Activated CD4-positive, alpha-beta T cell treated with anti-CD3 and anti-CD28 coated beads, Interleukin-2, amount 50 U/mL, for 4 hours (primary cell): ENCODE measurements at regions not wholly inside any gene's neighbourhood (a gene's known extent, or its start where the extent isn't known, plus 50 kb on each side); places are given as distances from the start of the nearest gene placed in this dataset.
"Not testable (repeated sequence)": the region's sequence is repeated elsewhere in the genome, so short reads cannot be mapped to it uniquely, and the experiment has no call there.

ENCODE experiments used
- DNase-seq, 2 experiments: peaks; one replicate each; pipeline ENCODE4 v3.0.0-alpha.2; 2020

DNA sequence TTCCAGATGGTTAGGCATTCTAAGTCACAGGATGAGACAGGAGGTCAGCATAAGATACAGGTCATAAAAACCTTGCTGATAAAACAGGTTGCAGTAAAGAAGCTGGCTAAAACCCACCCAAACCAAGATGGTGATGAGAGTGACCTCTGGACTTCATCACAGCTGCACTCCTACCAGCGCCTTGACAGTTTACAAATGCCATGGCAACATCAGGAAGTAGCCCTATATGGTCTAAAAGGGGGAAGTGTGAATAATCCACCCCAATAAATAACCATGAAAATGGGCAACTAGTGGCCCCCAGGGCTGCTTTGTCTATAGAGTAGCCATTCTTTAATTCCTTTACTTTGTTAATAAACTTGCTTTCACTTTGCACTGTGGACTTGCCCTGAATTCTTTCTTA lies 1448.4 kb downstream of the KCNT2 start:
- DNase-seq: not testable (repeated sequence)

DNA sequence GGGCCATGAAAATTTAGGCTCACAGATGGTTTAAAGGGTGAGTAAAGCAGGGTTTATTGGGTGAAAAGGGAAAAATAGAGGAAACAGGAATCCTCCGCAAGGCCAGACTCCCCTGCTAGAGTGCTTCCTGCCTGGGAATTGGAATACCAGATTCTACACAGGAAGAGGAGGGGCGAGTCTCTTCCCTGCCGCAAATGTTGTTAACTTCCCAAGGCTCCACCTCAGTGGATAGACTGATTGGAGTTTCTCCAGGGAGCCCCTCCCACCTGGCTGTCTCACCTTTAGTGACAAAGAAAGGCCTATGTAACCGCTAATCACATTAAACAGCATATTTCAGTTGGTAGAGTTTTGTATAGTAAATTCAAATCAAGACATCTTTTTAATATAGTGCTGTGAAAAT lies 1450.1 kb downstream of the KCNT2 start:
- no peak for DNase-seq

DNA sequence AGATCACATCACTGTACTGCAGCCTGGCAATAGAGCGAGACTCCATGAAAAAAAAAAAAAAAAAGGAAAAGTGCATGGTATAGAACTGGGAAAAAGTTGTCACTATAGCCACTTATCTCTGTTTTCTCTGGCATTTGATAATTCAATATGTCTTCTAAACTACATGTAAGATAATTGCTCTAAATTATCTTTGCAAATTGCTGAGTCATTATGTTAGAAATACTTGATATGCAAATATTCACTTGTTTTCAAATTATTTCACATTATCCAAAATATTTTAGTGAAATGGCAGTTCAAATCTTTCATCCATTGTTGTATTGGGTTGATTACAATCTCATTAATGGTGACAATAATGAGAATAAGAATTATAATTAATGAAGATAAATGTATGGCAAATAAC lies 1455.1 kb downstream of the KCNT2 start:
- DNase-seq: no peak

DNA sequence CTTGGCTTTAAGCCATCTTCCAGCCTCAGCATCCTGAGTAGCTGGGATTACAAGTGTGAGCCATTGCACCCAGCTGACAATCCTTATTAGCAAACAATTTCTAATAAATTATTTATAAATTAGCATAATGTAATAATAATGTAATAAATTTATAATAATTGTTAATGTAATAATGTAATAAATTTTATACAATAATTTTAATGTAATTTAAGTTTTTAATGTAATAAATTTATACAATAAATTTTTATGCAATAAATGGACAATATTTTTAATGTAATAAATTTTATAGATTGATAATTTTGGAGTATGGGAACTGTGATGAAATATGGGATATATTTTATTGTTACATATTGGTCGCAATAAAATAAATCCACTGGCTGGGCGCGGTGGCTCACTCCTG lies 1457.5 kb downstream of the KCNT2 start:
- no peak for DNase-seq

DNA sequence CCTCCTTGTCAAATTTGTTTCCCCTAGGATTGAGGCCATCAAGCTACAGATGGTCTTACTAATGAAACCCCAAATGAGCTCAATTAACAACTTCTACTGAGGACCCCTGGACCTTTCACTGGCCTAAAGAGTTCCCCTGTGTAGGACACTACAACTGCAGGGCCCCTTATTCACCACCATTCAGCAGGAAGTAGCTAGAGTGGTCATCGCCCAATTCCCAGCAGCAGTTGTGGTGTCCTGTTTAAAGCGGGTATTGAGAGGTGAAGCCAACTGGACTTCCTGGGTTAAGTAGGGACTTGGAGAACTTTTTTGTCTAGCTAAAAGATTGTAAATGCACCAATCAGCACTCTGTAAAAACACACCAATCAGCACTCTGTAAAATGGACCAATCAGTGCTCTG lies 1466.9 kb downstream of the KCNT2 start:
- DNase-seq: no peak

DNA sequence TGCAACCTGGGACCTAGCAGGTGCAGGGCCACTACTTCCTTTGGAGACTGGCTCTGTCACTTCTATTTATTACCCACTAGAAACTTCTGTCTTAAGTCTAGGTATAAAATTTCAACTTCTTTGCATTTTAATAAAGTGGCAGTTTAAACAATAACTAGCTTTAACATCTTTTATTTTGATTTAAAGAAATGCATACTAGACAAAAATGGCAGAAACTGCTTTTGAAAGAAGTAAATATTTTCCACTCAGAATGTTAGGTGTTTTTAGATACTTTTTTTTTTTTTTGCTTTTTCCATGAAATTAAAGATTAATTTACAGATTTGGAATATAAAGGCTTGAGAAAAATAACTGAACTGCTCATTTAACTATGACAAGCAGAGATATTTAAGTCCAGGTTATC lies 1477.6 kb downstream of the KCNT2 start:
- no peak for DNase-seq

DNA sequence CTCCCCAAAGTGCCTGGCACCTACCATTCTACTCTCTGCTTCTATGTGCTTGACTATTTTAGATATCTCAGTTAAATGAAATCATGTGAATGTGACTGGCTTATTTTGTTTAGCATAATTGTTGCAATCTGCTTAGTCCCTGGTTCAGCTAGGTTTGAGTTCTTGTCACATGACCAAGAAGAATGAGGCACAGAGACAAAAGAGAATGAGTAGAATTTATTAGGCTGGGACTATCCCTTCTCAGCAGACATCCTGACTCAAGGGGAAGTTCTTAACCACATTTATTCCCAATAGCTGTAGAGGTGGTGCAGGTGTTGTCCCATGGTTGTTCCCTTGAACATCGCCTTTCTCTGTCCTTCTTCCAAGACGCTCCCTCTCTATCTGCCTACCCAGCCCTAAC lies 1485.7 kb downstream of the KCNT2 start:
- no peak for DNase-seq

DNA sequence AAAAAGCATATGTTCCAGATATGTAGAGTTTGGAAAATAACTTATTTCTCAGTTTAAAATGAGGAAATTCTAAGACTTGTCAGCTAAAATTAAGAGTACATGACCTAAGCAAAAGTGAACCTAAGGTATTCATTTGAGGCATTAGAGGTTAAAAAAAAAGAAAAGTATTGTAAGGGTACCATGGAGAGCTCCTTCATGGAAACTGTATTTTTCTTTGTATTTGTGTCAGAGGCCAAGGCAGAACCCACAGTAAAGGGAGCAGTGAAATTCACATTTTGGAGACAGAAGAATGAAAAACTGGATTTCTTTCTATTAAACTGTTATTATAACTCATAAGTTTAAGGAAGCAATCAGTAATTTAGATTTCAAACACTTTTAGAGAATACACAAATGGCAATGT lies 1494.8 kb downstream of the KCNT2 start:
- no peak for DNase-seq

DNA sequence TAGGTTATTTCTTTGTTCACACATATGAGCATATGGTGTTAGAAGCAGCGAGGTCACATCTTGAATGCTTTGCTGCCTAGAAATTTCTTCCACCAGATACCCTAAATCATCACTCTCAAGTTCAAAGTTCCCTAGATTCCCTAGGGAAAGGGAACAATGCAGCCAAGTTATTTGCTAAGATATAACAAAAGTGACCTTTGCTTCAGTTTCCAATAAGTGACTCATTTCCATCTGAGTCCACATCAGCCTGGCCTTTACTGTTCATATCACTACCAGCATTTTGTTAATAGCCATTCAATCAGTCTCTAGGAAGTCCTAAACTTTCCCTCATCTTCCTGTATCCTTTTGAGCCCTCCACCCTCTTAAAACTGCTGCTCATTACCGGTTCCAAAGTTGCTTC lies 1502.5 kb downstream of the KCNT2 start:
- DNase-seq: no peak

DNA sequence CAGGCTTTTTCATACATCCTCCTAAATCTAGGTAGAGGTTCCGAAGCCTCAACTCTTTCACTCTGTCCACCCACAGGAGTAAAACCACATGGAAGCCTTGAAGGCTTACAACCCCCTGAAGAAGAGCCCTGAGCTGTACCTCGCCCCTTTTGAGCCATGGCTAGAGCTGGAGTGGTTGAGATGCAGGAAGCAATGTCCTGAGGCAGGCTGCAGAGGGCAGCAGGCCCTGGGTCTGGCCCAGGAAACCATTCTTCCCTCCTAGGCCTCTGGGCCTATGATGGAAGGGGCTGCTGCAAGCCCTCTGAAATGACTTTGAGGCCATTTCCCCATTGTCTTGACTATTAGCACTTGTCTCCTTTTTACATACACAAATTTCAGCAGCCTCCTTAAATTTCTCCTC lies 1503.0 kb downstream of the KCNT2 start:
- no peak for DNase-seq

DNA sequence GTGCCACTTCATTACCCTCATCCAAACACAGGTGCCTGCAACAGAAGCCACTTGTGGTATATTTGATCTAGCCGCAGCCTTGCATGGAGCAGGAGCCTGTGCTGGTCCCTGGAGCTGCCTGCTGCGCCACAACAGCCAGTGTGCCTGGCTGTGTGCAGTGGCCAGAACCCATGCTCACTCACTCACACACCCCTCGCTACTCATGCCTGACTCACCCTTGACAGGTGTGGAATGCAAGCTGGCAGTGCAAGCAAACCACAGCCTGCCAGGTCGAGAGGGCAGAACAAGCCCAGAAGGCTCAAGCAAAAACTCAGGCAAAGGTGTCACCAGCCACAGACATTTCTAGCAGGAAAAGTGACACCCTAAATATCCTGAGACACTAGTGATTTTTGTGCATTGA lies 1510.9 kb downstream of the KCNT2 start:
- DNase-seq: no peak

DNA sequence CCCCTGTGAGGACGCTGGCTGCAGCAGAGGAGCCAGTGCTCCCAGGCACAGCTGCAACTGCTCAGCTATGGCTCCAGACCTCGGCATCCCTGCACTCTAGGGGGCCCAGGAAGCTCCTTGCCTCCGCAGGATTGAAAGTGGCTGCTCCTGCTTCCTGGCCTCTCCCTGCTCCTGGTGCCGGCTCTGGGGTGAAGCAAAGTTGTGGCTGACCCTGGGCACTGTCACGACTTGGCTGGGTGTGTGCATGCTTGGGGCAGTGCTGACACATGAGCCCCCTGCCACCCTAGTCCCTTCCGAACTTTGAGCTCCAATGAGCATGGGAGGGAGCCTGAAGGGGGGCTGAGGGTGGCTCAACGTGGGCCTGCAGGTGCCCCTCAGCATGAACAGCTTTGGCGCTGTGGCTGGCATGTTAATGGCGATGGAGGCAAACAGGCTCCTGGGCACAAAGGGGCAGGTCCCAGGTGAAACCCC lies 1512.2 kb downstream of the KCNT2 start:
- DNase-seq: no peak

DNA sequence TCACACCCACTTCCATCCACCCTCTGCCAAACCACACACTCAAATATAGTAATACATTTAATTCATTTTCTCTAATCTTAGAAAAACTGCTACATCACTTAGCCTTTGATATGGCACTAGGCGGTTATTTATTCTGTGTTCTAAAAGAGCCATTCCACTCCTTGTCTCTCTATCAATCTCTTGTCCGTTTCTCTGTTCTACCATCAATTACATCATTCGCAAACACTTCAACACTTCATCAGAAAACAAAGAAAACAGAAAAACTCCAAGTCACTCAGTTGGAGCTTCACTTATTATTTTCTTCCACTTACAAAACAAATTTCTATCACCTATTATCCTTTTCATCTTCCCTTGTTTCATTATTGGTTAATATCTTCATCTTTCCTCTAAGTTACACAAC lies 1523.0 kb downstream of the KCNT2 start:
- DNase-seq: no peak

DNA sequence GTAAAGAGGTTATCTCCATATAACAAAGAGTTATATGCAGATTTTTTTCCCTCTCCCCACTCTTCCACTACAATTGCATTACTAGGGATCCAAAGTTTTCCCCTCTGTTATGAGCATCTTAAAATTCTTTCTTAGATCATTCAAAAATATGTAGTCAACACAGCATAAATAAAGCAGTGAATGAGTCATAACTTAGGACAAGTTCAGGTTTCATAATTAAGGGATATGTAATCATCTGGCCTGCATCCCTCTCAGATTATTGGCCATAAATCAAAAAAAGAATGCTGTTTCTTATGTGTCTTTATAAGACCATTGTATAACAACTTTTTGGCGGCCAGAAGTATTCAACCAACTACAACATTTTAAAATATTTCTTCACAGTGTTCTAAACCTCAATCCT lies 1526.1 kb downstream of the KCNT2 start:
- no peak for DNase-seq

DNA sequence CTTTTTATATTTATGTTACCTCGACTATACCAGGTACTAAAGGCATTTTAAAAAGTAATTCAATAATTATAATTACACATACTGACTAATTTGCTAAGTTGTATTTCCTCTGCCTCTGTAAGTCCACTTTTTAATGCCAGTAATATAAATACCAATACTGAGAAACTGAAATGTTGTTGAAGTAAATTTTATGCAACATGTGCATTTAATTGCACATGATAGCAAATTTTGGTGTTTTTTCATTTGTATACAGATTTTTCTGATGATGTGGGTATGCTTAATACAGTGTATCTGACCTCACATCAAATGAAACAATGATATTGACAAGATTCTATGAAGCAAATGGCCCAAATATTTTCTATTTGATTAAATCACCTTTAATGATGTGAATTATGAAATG lies 1531.6 kb downstream of the KCNT2 start:
- DNase-seq: no peak

DNA sequence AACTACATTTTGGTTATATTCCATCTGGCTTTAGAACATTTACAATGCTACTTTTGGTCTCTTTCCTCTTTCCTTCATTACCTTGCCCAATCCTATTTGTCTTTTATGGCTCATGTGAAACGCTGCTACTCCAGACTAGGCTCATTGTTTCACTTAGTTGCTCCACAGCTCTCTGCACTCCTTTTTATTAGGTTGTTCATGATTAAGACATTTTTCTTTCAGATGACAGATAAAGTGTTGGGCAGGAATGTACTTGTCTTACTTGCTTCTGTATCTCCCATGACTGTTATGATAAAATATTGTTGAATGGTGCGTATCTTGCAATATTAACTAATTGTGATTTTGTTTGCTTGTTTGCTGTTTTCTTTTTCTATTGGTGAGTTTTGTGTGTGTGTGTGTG lies 1532.3 kb downstream of the KCNT2 start:
- no peak for DNase-seq

DNA sequence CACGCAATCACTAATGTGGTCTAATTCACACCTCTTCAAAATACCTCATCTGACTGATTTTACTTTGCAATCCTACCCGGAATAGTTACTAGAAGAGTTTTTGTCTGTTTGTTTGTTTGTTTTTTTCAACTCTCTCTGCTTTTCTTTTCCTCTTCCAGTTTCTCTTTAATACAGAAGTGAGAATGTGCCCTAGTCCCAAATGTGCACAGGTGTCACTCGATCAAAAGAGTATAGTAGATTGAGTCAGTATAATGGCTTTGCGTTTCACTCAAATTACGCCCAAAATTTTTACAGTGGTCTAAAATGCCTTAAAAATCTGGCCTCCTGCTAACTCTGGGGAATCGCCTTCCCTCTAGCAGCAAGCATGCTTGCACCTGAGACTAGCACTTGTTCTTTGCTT lies 1536.8 kb downstream of the KCNT2 start:
- no peak for DNase-seq

DNA sequence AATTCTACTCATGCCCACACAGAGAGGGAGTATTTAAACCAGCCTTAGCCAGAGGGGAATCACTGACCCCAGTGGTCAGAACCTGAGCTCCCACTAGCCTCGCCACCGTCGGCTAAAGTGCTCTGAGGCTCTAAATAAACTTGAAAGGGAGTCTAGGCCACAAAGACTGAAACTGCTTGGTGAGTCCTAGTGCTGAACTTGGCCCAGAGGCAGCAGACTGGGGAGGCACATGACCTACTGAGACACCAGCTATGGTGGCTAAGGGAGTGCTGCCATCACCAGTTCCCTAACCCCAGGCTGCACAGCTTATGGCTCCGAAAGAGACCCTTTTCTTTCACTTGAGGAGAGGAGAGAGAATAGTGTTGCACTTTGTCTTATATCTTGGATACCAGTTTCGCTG lies 1542.8 kb downstream of the KCNT2 start:
- no peak for DNase-seq

DNA sequence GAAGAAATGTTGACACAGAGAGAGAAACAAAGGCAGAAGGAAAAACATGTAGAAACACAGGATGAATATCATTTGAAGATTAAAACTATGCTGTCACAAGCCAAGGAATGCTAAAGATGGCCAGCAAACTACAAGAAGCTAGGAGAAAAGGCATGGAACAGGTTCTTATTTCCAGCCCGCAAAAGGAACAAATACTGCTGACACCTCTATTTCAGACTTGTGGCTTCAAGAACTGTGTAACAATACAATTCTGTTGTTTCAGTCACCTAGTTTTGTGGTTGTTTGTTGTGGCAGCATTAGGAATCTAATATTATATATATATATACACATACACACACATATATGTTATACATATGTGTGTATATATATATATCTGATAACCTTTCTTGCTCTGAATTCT lies 1543.9 kb downstream of the KCNT2 start:
- no peak for DNase-seq

DNA sequence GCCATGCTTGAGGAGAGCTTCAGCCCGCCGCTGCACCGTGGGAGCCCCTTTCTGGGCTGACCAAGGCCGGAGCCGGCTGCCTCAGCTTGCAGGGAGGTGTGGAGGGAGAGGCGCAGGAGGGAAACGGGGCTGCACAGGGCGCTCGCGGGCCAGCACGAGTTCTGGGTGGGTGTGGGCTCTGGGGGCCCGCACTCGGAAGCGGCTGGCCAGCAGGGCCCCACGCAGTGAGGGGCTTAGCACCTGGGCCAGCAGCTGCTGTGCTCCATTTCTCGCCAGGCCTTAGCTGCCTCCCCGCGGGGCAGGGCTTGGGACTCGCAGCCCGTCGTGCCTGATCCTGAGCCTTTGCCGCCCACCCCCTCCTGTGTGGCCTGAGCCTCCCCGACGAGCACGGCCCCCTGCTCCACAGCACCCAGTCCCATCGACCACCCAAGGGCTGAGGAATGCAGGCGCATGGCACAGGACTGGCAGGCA lies 1554.0 kb downstream of the KCNT2 start:
- DNase-seq: no peak

DNA sequence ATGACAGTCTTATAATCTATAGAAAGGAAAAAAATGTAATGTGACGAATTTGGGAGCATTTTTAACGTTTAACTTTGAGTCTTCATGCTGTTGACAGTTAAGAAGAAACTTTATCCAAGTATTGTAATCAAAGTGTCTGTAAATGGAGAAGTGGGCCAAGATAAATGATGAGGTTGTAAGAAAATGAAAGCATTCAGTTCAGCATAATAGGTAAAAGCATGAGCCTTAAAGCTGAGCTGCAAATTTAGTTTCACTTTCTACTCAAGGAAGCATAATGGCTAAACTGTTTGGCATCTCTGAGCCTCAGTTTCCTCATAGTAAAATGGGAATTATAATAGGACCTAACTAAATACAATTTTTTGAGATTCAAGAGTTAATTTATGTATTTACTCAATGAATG lies 1554.8 kb downstream of the KCNT2 start:
- no peak for DNase-seq

DNA sequence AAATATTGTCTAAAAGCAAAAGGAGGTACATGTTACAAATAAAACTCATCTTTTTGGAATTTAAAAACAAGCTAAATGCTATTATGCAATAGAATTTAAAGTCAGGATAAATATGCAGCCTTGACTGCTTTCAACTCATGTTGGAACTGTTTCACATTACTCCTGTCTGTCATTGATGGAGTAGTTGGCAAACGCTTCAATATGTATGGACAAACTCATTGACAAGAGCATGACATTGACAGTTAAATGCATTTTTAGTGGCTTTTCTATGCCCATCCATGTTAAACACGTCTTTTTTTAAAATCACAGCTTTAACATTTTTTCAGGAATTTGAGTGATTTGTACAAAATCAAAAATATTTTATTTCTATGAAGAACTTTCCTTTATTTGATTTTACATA lies 1560.5 kb downstream of the KCNT2 start:
- no peak for DNase-seq

DNA sequence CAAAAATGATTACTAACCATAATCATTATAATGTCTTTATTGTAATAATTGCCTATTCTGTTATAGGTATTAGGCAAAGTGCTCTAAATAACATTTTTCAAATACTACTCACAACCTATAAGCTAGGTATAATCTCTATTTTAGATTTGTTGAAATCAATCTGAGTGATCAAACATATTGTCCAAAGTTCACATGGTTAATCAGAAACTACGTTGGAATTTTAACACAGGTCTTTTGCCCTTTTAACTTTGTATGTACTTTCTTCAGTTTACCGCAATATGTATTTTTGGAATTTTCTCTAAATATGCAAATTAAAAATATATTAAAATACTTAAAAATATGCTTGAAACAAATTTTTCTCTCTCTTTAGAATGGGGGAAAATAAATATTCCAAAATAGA lies 1563.2 kb downstream of the KCNT2 start:
- no peak for DNase-seq

DNA sequence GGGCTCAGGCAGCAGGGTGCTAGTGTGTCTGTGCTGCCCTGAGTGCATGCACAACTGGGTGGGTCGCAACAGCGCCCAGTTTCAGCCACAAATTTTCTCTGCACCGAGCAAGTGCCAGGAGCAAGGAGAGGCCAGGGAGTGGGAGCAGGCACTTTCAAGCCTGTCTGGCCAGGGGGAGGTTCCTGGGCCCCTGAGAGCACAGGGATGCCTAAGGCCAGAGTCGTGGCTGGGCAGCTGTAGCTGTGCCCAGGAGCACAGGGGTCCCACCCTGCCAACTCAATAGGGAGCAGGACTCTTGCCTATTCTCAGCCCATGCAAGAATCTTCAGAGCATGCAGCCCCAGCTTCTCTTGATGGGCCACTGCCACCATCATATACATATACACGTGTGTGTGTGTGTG lies 1577.4 kb downstream of the KCNT2 start:
- no peak for DNase-seq

DNA sequence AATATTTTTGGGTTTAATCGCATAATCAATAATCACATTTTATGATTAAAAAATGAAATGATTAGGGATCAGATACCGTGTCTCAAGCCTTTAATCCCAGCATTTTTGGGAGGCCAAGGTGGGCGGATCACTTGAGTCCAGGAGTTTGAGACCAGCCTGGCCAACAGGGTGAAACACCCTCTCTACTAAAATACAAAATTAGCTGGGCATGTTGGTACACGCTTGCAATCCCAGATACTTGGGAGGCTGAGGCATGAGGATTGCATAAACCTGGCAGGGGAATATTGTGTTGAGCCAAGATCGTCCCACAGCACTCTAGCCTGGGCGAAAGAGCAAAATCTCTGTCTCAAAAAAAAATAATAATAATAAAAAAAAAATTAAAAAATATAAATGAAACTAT lies 1581.4 kb downstream of the KCNT2 start:
- no peak for DNase-seq

DNA sequence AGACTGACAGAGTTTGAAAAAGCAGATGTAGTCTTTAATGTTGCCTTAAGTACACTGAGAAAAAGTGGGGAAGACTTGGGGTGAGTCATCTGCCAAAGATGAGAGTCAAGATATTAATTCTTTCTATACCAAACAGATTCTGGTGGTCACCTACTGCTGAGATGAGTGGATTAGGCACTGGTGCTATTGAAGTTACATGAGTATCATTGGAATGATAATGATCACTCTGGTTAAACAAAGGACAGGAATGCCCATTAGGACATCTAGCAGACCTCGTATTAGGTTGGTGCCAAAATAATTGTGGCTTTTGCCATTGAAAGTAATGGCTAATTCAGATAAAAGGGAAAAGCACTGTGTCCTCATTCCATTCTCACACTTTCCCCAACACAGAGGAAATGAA lies 1588.9 kb downstream of the KCNT2 start:
- DNase-seq: no peak
